GM19395 (cell line): ENCODE measurements at regions not wholly inside any gene's neighbourhood (a gene's known extent, or its start where the extent isn't known, plus 50 kb on each side); places are given as distances from the start of the nearest gene placed in this dataset.
"Not testable (repeated sequence)": the region's sequence is repeated elsewhere in the genome, so short reads cannot be mapped to it uniquely, and the experiment has no call there.

Source experiments
- ATAC-seq: cut with Tn5 transposase; IDR thresholded peaks from one replicate; pipeline ENCODE4 v1.9.1; 2021; ENCODE audit warnings: mild to moderate bottlenecking, moderate library complexity; ENCODE audit not compliant: unreplicated experiment

DNA sequence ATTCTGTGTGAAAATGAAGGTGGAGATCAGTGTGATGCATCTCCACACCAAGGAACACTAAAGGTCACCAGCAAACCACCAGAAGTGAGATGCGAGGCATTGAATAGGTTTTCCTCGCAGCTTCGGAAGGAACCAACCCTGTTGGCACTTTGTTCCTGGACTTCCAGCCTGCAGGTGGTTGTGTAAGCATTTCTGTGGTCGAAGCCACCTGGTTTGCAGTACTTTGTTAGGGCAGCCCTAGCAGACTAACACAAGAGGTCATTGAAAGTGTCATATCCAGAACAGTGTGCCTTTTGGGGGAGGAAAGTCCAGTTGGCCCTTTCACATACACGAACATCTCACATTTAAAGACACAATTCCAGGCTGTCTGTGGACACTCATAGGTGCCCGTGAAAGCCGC is 237.2 kb upstream of the PLGLB1 start:
- ATAC-seq = not testable (repeated sequence)

DNA sequence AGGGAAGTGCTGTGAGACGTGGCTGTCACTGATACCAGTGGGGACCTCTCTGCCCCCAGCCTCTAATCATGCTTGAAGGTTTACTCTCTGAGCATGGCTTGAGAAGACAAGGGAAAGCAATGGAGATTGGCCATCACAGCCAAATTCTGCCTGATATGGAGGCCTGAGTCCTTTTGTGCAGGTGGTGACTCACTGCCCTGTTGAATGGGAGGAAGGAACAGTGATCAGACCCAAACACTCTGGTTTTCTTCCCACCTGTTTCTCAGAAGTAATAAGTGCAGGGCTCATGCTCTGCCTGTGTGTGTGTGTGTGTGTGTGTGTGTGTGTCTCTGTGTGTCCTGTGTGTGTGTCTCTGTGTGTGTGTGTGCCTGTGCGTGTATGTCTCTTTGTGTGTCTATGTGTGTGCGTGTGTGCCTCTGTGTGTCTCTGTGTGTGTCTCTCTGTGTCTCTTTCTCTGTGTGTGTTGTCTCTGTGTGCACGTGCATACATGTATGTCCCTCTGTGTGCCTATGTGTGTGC is 240.6 kb upstream of the PLGLB1 start:
- not testable (repeated sequence) for ATAC-seq

DNA sequence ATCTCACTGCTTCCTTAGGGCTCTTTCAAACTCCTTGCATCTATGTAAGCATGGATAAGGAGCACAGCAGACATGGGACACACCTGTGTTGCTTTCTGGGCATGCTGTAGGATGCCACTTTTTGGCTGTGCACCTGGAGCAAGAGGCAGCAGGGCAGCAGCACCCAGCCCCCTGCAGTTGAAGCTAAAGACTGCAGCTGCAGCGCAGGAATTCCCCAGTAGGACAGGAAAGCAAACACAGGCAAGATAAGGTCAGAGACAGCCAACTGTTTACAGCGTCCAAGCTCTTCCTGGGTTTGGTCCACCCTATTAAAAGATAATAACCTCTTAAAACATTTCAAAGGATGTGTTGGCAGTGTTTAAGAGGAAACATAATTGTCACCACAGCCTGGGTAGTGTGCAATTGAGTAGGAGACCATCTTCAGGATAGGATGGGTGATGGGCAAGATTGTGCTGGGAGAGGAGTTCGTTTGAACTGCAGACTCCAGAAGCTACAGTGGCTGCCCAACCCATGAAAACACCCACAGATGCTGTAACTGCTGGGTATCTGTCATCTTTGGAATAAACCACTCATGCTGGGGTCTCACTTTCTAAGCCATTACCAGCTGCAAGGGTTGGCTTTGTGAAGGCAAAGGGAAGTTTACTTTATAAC is 242.3 kb upstream of the PLGLB1 start:
- not testable (repeated sequence) for ATAC-seq

DNA sequence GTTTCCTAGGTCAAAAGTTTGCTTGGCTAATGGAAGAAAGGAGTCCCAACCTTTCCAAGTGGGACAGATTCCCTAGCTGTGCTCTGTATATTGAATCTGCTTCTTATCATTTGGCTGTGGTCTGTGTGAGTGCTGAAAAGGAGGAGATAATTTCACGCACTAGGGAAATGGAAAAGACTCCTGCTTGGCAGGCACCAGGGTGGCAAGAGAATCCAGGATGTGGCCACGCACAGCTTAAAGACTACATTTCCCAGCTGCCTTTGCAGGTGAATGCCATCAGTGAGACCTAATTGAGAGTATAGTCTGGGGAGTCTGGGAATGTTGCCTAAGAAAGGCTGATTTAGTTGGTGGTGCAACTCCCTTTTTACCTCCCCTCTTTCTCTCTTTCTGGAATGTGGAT is 253.5 kb upstream of the PLGLB1 start:
- ATAC-seq = not testable (repeated sequence)

DNA sequence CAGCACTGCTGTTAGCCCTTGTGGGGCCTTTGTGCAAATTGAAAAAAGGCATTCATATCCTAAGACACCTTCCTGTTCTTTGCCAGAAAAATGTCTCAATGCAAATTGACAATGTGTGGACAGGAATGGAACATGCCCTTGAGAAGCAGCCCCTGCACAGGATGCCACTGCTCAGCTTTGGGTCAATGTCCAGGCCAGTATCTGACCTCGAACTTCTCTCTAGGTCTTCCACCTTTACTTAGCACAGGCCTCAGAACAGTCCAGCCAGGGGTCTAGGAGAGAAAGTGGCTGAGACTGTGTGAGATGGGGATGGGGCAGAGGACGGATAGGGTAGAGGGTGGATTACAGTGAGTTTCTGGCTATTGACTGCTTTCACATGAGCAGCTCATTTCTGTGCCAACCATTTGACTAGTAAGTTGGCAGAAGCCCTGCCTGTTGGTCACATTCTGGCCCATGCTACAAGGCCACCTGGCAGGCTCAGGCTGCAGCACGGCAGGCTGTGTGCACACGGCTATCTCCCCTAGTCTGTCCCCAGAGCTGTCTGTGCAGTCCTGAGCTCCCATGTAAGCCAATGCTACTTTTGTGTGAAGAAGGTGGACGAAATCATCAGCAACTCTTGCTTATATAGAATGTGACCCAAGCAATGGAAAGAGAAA is 254.5 kb upstream of the PLGLB1 start:
- ATAC-seq = not testable (repeated sequence)

DNA sequence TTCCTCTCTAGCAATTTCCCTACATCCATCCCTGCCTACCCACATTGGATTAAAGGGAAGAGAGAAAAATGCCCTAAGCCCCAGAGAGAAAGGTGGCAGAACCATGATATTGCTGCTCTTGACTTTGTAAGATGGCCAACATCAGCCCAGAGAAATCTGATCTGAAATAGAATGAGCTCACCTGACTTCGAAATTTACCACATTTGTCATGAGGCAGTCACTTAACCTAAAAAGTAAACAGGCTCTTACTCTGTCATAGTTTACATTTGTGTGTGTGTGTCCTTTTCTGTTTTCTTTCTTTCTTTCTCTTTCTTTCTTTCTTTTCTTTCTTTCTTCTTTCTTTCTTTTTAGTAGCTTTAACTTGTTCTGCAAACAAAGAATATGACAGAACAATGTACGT is 255.0 kb upstream of the PLGLB1 start:
- ATAC-seq = not testable (repeated sequence)

DNA sequence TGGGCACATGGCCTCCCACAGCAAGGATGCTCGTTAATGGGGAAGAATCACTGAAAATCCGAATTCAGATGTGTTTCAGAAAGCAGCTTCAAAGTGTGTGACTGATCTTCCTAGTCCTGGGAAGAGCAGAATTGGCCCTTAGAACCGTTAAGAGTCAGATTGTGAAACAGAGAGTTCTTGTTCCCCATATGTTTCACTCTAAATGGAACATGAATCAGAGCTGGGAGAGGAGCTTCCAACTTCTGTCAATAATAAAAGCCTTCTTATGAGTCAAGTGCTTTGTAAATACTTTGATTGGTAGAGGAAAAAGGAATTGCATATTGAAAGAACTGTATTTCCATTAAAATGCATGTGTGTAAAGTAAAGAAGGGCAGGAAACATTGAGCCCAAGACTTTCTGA is 256.1 kb upstream of the PLGLB1 start:
- ATAC-seq = not testable (repeated sequence)

DNA sequence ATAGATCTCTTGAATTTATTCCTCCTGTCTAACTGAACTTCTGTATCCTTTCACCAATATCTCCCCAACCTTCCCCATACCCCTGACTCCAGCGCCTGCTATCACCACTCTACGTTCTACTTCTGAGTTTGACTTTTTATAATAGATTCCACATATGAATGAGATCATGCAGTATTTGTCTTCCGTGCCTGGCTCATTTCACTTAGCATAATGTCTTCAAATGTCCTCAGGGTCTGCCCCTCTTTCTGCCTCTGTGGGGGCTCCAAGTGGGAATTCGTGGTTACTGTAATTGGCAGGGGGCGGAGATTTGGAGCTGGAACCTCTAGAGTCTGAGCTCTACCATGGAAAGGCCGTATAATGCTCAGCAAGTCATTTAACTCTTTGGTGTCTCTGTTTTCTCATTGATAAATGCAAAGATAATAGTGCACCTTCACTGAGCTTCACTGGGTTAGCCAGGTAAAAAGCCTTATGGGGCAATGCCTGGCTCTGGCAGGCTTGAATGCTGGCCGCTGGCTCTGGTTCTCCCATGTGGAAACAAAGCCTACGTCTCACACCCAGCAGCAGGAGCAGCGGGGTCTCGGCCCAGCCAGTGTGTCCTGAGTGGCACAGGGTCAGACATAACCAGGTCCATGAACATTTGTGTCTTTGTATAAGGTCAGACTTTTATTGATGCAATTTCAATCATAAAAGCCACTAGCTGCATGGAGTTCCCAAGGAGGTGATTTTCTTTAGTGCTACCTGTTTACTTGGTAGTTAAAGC is 259.1 kb upstream of the PLGLB1 start:
- ATAC-seq = not testable (repeated sequence)

DNA sequence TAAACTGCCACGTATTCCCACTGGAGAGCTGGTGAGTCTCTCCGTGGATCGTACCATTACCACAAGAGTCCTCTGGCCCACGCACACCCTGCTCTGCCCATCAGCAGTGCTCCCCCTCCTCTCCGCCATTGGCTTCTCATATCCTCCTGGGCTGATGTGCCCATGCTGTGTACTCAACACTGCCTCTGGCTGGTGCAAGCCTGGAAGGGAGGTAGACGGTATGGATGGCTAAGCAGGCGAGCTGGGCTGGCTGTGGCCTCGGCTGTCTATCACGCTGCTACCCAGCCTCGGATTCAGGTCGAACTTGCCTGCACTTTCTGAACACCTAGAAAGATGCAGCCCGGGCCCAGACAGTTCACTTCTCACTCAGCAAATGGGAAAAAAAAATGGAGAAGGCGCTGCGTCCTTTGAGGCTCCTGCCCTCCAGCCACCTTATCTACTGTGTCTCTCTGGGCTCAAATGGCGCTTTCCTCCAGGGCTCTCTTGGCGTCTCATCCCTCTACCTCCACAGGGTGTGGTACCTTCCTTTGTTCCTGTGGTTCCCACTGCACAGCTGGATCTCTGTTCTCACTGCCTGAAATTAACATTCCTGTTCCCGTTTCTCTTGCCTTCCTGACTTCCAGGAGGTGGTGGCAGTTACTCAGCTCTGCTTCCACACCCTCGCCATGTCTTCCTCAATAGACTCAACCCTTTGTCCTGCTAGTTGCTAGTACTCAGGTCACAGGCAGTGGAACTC is 262.3 kb upstream of the PLGLB1 start:
- ATAC-seq = not testable (repeated sequence)

DNA sequence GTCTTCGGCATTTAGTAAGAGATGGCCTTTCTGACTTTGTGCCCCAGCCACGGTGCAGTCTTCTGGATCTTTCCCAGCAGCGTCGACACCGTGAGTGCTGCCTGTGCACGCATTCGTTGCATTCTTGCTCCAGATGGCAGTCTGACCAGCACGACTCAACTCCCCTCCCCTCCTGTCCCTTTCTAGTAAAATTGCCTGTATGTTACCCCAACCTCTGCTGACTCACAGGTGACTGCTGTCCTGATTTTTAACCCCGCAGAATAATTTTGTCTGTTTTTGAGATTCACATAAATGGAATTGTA is 262.8 kb upstream of the PLGLB1 start:
- not testable (repeated sequence) for ATAC-seq

DNA sequence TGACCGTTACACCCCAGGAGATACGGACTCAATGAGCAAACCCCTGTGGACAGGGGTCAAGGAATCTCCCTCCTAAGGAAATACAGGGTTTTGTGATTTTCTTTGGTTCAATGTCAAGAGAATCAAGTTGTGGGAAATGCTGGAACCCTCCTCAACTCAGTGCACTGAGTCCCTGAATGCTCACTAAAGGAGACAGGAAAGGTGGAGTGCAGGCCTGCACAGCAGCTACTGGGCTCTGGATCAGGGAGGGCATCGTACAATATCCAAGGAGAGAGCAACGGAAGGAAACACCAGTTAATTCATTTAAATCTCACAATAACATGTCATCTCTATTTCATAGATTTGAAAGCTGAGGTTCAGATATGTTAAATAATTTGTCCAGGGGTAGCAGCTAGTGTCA is 263.5 kb upstream of the PLGLB1 start:
- ATAC-seq = not testable (repeated sequence)

DNA sequence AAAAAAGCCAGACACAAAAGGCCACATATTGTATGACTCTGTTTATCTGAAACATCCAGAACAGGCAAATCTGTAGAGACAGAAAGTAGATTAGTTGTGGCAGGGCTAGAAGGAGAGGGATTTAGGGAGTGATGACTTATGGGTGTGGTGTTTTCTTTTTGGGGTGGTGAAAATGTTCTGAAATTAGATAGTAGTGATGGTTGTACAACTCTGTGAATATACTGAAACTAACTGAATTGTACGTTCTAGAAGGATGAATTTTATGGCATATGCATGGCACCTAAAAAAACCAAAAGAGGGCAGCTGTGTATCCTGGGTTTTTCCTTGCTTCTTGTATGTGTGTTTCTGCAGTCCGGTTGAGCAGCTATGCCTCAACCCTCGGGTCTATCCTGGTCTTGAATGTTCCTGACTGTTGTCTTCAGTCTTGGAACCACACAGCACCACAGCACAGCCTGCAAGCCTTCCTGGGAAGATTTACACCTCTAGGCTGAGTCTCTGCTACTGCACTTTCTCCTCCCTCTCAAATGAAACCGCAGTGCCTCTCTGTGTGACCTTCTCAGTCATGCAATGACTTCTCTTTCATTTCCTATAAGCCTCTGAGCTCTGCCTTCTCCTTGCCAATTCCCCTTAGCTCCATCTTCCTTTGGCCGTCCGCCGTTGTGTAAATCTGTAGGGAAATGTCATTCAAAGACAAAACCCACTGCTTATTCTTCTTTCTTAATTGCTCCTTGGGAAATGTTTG is 269.1 kb upstream of the PLGLB1 start:
- peak; percentile 79 for ATAC-seq

DNA sequence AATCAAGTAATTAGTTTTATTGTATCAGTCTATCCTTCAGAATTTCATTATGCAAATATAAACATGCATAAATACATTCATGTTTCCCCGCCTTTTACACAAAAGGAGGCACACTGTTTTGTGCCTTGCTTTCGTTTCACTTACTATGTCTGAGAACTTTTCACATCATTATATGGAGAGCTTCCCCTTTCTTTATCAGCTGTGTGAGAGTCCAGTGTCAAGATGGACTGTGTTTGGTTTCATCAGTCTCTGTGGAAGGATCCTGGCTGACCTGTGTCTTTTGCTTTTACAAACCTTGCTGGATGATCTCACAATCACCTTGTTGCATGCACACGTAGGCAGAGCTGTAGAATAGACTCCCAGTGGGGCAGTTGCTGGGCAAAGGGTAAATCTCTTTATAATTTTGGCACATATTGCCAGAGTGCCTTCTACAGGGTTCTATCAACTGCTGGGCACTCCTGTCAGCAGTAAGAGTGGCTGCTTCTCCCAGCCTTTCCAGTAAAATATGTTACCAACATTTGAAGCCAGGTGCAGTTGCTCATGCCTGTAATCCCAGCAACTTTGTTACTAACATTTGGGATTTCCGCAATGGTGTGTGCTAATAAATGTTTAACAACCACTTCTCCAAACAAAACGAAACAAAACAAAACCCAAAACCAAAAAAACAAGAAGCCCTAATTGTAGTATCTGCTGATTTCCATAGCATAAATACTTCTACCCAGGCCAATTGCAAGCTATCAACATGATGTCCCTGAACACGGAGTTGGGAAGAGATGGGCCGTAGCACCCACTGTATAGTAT is 270.0 kb upstream of the PLGLB1 start:
- not testable (repeated sequence) for ATAC-seq

DNA sequence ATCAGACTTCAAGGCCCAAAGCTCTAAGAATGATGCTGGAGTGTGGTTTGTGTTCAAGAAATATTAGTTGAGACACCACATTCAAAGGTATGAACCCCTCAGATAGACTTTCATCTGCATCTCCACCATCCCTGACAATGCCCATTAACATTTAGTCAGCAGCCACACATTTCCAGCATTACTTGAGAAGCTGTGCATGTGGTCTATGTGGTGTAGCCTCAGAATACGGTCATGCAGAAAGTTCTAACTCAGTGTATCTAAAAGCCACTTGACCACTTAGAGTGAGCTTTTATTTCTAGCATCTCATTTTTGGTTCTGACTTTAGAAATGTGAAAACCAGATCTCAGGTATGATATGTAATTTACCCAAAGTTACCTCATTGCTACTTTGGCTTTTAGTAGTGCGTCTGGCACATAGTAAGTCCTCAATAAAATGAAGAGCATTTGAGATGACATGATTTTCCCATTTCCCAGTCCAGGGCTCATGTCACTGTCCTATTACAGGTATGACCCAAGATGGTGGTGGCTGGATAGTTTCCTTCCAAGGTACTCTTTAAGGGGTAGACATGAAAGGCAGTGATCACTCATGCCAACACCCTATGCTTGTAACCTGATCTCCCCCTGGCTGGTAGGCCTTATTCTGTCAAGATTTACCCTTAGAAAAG is 272.4 kb upstream of the PLGLB1 start:
- ATAC-seq = not testable (repeated sequence)

DNA sequence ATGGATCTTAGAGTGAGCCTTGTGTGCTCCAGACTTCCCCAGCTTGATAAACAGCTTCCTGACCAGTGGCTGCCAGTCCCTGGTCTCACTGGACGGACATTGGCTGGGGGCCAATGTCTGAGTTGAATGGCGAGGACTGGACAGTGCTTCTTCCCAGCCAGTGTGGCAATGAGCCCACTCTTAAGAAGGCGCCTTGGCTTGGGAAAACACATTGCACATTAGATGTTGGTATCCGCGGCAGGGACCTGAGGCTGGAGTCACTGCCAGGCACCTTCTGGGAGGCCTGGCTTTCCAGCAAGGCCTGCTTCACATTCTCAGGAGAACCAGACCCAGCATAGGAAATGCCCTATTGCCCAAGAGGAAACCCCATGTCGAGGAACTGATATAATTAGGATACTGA is 273.5 kb upstream of the PLGLB1 start:
- ATAC-seq = not testable (repeated sequence)

DNA sequence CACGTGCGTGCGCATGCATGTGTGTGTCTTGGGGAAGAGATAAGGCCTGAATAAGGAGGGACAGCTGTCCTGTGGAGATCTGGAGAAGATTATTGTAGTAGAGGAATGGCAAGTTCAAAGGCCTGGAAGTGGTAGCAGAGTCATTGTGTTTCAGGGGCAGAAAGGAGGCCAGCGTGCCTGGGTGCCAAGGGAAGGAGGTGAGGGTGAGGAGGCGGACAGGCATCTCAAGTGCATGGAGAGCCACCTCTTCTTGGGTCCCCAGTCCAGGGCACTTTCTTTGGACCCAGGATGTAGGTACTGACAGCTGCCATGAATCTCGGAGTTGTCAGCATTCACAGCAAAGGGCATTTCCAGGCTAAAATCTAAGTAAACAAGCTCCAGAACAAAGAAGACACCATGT is 279.7 kb upstream of the PLGLB1 start:
- not testable (repeated sequence) for ATAC-seq

DNA sequence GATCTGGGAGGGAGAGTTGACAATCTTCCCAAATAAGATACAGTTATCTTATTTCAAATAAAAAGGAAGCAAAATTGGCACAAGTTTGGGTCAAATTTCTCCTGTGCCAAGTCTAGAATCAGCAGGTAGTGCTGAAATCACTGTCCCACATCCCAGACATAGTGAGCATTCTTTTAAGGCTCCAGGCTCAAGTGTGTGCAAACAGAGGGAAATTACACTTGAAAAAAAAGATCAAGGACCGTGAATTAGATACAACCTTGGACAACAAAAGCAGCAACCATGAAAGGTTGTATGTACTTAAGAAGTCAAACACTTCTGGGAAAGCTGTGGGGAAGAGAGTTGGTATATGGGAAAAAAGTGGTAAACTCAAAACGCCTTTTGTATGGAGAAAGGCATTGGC is 280.2 kb upstream of the PLGLB1 start:
- ATAC-seq = not testable (repeated sequence)

DNA sequence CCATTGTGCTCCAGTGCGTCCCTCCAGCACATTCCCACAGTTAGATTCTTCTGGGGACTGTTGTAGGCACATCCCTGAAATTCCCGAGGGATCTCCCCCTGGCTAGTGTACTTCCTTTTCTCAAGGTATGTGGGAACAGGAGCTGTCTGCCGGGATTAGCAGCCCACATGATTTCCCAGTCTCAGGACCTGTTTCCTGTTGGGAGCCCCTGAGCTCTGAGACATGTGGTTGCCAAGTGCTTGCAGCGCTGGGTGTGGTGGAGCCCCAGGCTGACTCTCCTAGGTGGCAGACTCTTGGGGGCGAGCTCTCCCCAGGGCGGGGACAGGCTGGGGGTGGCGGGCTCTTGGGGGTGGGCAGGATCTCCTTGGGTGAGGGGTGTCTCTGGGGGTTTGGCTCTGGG is 287.0 kb upstream of the PLGLB1 start:
- not testable (repeated sequence) for ATAC-seq

DNA sequence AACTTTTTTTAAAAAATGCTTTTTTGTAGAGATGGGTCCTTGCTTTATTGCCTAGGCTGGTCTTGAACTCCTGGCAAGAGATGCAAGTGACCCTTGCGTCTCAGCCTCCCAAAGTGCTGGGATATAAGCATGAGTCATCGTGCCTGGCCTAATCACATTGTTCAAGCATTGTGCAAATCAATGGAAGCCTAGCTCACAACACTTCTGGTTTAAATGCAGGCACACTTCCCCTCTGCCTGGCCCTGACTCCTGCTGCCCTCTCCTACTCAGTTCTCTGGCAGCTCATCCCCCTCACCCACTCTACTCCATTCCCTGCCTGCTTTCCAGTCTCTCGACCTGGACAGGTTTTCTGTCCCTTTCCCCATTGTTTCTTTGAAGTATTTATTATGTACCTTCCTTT is 288.1 kb upstream of the PLGLB1 start:
- ATAC-seq = not testable (repeated sequence)
